Esophagus muscularis mucosa (tissue), 4 donors: ENCODE measurements at regions not wholly inside any gene's neighbourhood (a gene's known extent, or its start where the extent isn't known, plus 50 kb on each side); places are given as distances from the start of the nearest gene placed in this dataset.

Source experiments
- DNase-seq: peaks from one replicate; pipeline ENCODE4 v3.0.0-alpha.2; 2017; ENCODE audit errors: extremely low spot score
- H3K27ac ChIP-seq, 4 donors: fragments of 200-600 bp; sonication (generic); replicated peaks in 1 of 4; 1 replicate in 3 of 4; 2 replicates in 1 of 4; pipeline ENCODE4 v1.5.1; 2016 to 2019; ENCODE audit warnings: mild to moderate bottlenecking in 1 of 4
- H3K27me3 ChIP-seq, 4 donors: fragments of 200-600 bp; sonication (generic); one replicate each; pipeline versions ENCODE4 v1.5.1 to v1.6.0; 2016 to 2019
- H3K36me3 ChIP-seq, 4 donors: fragments of 200-600 bp; sonication (generic); one replicate each; pipeline ENCODE4 v1.5.1; 2016 to 2019
- H3K4me1 ChIP-seq, 4 donors: fragments of 200-600 bp; sonication (generic); one replicate each; pipeline ENCODE4 v1.5.1; 2016 to 2019
- H3K4me3 ChIP-seq, 4 donors: fragments of 200-600 bp; sonication (generic); 1 replicate in 2 of 4; 2 replicates in 2 of 4; pipeline ENCODE4 v1.5.1; 2016 to 2019; ENCODE audit warnings: mild to moderate bottlenecking in 4 of 4, moderate library complexity in 1 of 4
- H3K9me3 ChIP-seq, 4 donors: fragments of 200-600 bp; sonication (generic); 1 replicate in 3 of 4; 2 replicates in 1 of 4; pipeline ENCODE4 v1.5.1; 2016 to 2019
- EP300 ChIP-seq: sonication (generic); formaldehyde crosslinking; IDR thresholded peaks from one replicate; pipeline ENCODE4 v1.6.1; 2017; ENCODE audit warnings: antibody characterized with exemption
- POLR2A ChIP-seq: fragments of 450-650 bp; IDR thresholded peaks from one replicate; pipeline ENCODE4 v1.6.1; 2017; ENCODE audit warnings: antibody characterized with exemption, moderate library complexity, mild to moderate bottlenecking, low read depth
- POLR2AphosphoS5 ChIP-seq, 2 donors: sonication (generic); formaldehyde crosslinking; IDR thresholded peaks; one replicate each; pipeline ENCODE4 v1.6.1; 2017; ENCODE audit warnings: antibody characterized with exemption in 2 of 2
- WGBS: methylation state at CpG from one replicate; pipeline ENCODE4 v1.1.5; 2018; 5-methylcytosine and 5-hydroxymethylcytosine counted together
- intact Hi-C: fragments of 100-400 bp; cut with DNase I; formaldehyde crosslinking; loops from one replicate; pipeline ENCODE4 v1.15.1; 2023
- TF ChIP-seq, protein P1 (sequence below), 3 experiments: fragments of 200-600 bp in 2 of 3; fragments of 450-650 bp in 1 of 3; sonication (generic) in 2 of 3; IDR thresholded peaks; one replicate each; pipeline ENCODE4 v1.5.1; 2017 to 2019; ENCODE audit warnings: antibody characterized with exemption in 3 of 3, mild to moderate bottlenecking in 2 of 3, moderate library complexity in 1 of 3

DNA sequence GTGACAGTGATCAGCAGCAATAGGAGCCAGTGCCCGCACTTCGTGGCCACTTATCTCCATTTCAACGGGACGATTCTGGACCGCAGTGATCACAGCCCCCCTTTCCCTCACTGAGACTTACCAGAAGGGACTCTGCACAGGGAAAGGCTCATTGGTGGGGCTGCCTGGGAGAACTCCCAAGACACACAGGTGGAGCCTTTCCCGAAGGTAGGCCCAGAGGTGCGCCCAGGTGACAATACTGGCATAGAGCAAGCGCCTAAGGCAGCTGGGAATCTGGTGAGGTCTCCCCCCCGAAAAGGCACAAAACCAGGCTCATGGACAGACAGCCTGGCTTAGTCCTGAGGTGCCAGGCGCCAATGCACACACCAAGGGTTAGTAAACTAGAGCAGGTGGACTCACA is 318.9 kb downstream of the AJAP1 start:
- intact Hi-C loops: no loop called here
- Histone ChIP-seq H3K36me3 (no peaks in the 10 kb centered on the region), H3K4me1 (no peaks in the 10 kb centered on the region), H3K4me3 (no peak overlapping the region), H3K27me3 (peaks cover 0 to 28% (median 0%) of the 10 kb centered on the region in 4 donors), H3K27ac (no peak overlapping the region), H3K9me3 (no peaks in the 10 kb centered on the region)
- TF ChIP-seq, protein P1, sequence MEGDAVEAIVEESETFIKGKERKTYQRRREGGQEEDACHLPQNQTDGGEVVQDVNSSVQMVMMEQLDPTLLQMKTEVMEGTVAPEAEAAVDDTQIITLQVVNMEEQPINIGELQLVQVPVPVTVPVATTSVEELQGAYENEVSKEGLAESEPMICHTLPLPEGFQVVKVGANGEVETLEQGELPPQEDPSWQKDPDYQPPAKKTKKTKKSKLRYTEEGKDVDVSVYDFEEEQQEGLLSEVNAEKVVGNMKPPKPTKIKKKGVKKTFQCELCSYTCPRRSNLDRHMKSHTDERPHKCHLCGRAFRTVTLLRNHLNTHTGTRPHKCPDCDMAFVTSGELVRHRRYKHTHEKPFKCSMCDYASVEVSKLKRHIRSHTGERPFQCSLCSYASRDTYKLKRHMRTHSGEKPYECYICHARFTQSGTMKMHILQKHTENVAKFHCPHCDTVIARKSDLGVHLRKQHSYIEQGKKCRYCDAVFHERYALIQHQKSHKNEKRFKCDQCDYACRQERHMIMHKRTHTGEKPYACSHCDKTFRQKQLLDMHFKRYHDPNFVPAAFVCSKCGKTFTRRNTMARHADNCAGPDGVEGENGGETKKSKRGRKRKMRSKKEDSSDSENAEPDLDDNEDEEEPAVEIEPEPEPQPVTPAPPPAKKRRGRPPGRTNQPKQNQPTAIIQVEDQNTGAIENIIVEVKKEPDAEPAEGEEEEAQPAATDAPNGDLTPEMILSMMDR (IDR thresholded peaks at IDR 0.05): no peak
- TF ChIP-seq POLR2A (no peak), POLR2AphosphoS5 (IDR thresholded peaks at IDR 0.05) (no peak), EP300 (no peak)
- WGBS: 97% methylated on average over 10 of the region's 10 CpGs
- no peak for DNase-seq

DNA sequence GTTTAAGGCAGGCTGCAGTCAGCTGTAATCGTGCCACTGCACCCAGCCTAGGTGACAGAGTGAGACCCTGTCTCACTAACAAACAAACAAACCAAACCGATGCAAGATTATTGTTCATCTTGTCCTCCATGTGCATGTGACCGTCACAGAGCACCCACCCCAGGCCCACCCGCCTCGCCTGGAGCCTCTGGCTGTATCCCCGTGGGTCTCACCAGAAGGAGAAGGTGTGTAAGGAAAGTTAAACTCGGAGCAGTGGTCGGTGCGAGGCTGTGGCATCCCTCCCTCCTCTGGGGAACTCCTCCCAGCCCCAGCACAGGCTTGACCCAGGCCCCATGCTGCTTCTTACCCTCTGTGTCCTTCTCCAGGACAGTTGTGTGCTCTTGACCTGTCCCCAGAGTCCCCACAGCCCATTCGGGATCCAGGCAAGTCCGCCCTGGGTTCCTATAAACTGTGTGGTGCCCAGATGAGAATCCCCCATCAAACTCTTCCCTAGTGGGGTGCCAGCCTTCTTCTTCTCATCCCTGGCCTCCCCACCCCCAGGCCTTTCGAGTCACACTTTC is 318.4 kb downstream of the AJAP1 start:
- DNase-seq: no peak
- 76% methylated on average over 12 of the region's 12 CpGs for WGBS
- H3K27ac ChIP-seq: no peak overlapping the region
- no peaks in the 10 kb centered on the region for H3K36me3 ChIP-seq
- no peaks in the 10 kb centered on the region for H3K4me1 ChIP-seq
- no peaks in the 10 kb centered on the region for H3K9me3 ChIP-seq
- H3K27me3 ChIP-seq: peaks cover 0 to 28% (median 0%) of the 10 kb centered on the region in 4 donors
- H3K4me3 ChIP-seq: no peak overlapping the region
- intact Hi-C loops: no loop called here
- TF ChIP-seq POLR2AphosphoS5 (IDR thresholded peaks at IDR 0.05) (no peak), EP300 (no peak), POLR2A (no peak)
- TF ChIP-seq, protein P1 (IDR thresholded peaks at IDR 0.05): no peak

DNA sequence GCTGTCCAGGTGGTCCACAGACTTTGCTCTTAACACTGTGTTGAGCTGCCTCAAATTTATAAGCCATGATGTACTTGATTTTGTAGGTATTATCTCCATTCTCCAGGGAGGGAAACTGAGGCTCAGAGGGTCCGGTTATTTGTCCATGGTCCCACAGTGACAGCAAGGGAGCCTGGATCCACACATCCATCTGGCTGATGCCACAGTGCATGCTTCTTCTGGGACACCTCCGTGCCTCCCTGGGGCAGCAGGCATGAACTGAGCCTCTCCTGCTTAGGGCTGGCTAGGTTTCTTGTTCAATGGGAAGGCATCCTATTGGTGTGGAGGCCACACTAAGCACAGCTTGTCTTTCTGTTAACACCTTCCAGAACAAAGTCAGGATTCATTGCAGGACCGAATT is 317.3 kb downstream of the AJAP1 start:
- no peaks in the 10 kb centered on the region for H3K4me1 ChIP-seq
- DNase-seq: no peak
- no peaks in the 10 kb centered on the region for H3K36me3 ChIP-seq
- no peaks in the 10 kb centered on the region for H3K9me3 ChIP-seq
- TF ChIP-seq POLR2A (no peak), EP300 (no peak), POLR2AphosphoS5 (IDR thresholded peaks at IDR 0.05) (no peak)
- TF ChIP-seq, protein P1 (IDR thresholded peaks at IDR 0.05): no peak
- 74% methylated on average over 2 of the region's 3 CpGs for WGBS
- H3K4me3 ChIP-seq: no peak overlapping the region
- H3K27ac ChIP-seq: no peak overlapping the region
- H3K27me3 ChIP-seq: peaks cover 0 to 30% (median 0%) of the 10 kb centered on the region in 4 donors
- intact Hi-C loops: no loop called here

DNA sequence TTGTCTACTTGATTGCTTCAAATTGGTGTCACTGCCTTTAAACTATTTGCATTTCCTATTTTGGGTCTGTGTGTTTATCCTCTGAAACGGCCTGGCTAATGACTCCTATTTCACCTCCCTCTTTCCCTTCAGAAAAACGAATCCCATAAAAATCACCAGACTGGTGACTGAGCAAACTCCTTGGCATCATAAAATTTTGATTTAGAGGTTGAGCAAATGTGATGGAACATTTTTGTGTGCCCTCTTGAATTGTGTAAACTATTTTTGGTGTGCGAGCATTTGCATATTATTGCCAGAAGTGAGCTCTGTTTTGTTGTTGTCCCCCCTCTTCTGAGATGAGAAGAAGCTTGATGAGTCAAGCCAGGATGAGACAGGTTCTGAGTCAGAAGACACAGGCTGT is 316.1 kb downstream of the AJAP1 start:
- Histone ChIP-seq H3K36me3 (no peaks in the 10 kb centered on the region), H3K27ac (no peak overlapping the region), H3K4me3 (no peak overlapping the region), H3K9me3 (no peaks in the 10 kb centered on the region), H3K4me1 (no peaks in the 10 kb centered on the region), H3K27me3 (peaks cover 0 to 30% (median 0%) of the 10 kb centered on the region in 4 donors)
- intact Hi-C loops: no loop called here
- DNase-seq: no peak
- no peak for TF ChIP-seq POLR2A
- TF ChIP-seq, protein P1 (IDR thresholded peaks at IDR 0.05): no peak
- TF ChIP-seq POLR2AphosphoS5 (IDR thresholded peaks at IDR 0.05): no peak
- no peak for TF ChIP-seq EP300
- 70% methylated on average over 3 of the region's 3 CpGs for WGBS

DNA sequence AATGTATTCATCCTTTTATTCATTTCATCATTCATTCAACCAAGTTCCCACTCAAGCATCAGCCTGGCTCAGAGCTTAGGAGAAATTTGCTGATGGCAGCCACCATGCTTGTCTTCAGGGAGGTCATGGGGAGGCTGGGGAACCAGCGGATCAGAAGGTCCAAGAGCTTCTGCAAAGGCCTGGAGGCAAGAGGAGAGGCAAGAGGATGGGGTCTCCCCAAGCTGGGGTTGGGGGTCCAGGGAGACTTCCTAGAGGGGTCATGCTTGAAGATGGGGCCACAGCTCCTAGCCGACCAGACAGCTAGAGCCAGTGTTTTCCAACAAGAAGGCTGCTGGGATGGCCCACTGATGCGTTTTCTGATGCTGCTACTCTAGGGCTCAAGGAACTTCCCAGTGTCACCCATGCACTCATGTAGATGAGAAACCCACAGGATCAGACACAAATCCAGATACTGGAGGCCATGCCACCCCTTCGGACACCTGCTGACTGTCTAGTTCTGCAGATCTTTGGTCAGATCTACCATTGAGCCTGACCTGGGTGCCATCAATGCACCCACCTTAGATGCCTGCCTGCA is 315.2 kb downstream of the AJAP1 start:
- intact Hi-C loops: no loop called here
- DNase-seq: no peak

More for the DNA sequence above, 315.2 kb downstream of the AJAP1 start:
- H3K27ac ChIP-seq: no peak overlapping the region
- no peaks in the 10 kb centered on the region for H3K36me3 ChIP-seq
- H3K4me3 ChIP-seq: no peak overlapping the region
- WGBS: 93% methylated on average over 3 of the region's 4 CpGs
- H3K4me1 ChIP-seq: no peaks in the 10 kb centered on the region
- peaks cover 0 to 39% (median 0%) of the 10 kb centered on the region in 4 donors for H3K27me3 ChIP-seq
- H3K9me3 ChIP-seq: no peaks in the 10 kb centered on the region
- TF ChIP-seq, protein P1 (IDR thresholded peaks at IDR 0.05): no peak
- TF ChIP-seq POLR2A (no peak), EP300 (no peak), POLR2AphosphoS5 (IDR thresholded peaks at IDR 0.05) (no peak)
